GM23248 (cell line): ENCODE measurements at regions not wholly inside any gene's neighbourhood (a gene's known extent, or its start where the extent isn't known, plus 50 kb on each side); places are given as distances from the start of the nearest gene placed in this dataset.

Source experiments
- DNase-seq: peaks from one replicate; pipeline ENCODE4 v3.0.0-alpha.2; 2015
- H2AFZ ChIP-seq: fragments of 200-600 bp; sonication (generic); 2 replicates; pipeline ENCODE4 v1.6.1; 2016; ENCODE audit warnings: antibody characterized with exemption
- H3F3A ChIP-seq: fragments of 200-600 bp; sonication (generic); 2 replicates; pipeline ENCODE4 v1.6.1; 2016; ENCODE audit warnings: mild to moderate bottlenecking, antibody characterized with exemption, mixed run types; ENCODE audit not compliant: insufficient read depth
- H3K27ac ChIP-seq: fragments of 200-600 bp; sonication (generic); 2 replicates; pipeline ENCODE4 v1.5.1; 2016; ENCODE audit warnings: mild to moderate bottlenecking
- H3K27me3 ChIP-seq: fragments of 200-600 bp; sonication (generic); replicated peaks from 2 replicates; pipeline ENCODE4 v1.6.1; 2016; ENCODE audit warnings: mild to moderate bottlenecking; ENCODE audit not compliant: insufficient read depth
- H3K36me3 ChIP-seq: fragments of 200-600 bp; sonication (generic); 2 replicates; pipeline ENCODE4 v1.6.1; 2016; ENCODE audit warnings: low read depth, mild to moderate bottlenecking
- H3K4me1 ChIP-seq: fragments of 200-600 bp; sonication (generic); 2 replicates; pipeline ENCODE4 v1.6.1; 2016; ENCODE audit warnings: mild to moderate bottlenecking; ENCODE audit not compliant: insufficient read depth
- H3K4me2 ChIP-seq: fragments of 200-600 bp; sonication (generic); one replicate; pipeline ENCODE4 v1.6.1; 2016; ENCODE audit warnings: mild to moderate bottlenecking; ENCODE audit not compliant: unreplicated experiment
- H3K4me3 ChIP-seq: fragments of 200-600 bp; sonication (generic); 2 replicates; pipeline ENCODE4 v1.5.1; 2016; ENCODE audit warnings: mild to moderate bottlenecking
- H3K79me2 ChIP-seq: fragments of 200-600 bp; sonication (generic); 2 replicates; pipeline ENCODE4 v1.6.1; 2016; ENCODE audit warnings: mild to moderate bottlenecking; ENCODE audit not compliant: insufficient read depth
- H3K9ac ChIP-seq: fragments of 200-600 bp; sonication (generic); 2 replicates; pipeline ENCODE4 v1.6.1; 2016; ENCODE audit warnings: mild to moderate bottlenecking
- H3K9me2 ChIP-seq: fragments of 200-600 bp; sonication (generic); 2 replicates; pipeline ENCODE4 v1.6.1; 2016; ENCODE audit warnings: mixed run types, mild to moderate bottlenecking, moderate library complexity; ENCODE audit not compliant: insufficient read depth
- H3K9me3 ChIP-seq: fragments of 200-600 bp; sonication (generic); one replicate; pipeline ENCODE4 v1.6.1; 2017; ENCODE audit warnings: low read depth
- H4K20me1 ChIP-seq: fragments of 200-600 bp; sonication (generic); 2 replicates; pipeline ENCODE4 v1.6.0; 2016; ENCODE audit not compliant: insufficient read depth
- EZH2 ChIP-seq: fragments of 200-600 bp; sonication (generic); IDR thresholded peaks from 2 replicates; pipeline ENCODE4 v1.6.1; 2018; ENCODE audit warnings: antibody characterized with exemption, mild to moderate bottlenecking; ENCODE audit not compliant: insufficient read depth, poor library complexity, severe bottlenecking
- EZH2phosphoT487 ChIP-seq: fragments of 200-600 bp; sonication (generic); IDR thresholded peaks from 2 replicates; pipeline ENCODE4 v1.6.1; 2018; ENCODE audit warnings: antibody characterized with exemption, moderate library complexity, mild to moderate bottlenecking, low read depth; ENCODE audit not compliant: insufficient read depth
- WGBS, 2 experiments: methylation state at CpG; one replicate each; pipeline ENCODE4 v1.1.6; 2015 to 2017; ENCODE audit warnings: low lambda C conversion rate in 2 of 2, low coverage in 1 of 2; ENCODE audit errors: missing lambda C conversion rate in 2 of 2; 5-methylcytosine and 5-hydroxymethylcytosine counted together
- in situ Hi-C: fragments of 300-500 bp; cut with MboI; formaldehyde crosslinking; loops from 2 replicates; pipeline ENCODE4 v1.15.0; 2020

DNA sequence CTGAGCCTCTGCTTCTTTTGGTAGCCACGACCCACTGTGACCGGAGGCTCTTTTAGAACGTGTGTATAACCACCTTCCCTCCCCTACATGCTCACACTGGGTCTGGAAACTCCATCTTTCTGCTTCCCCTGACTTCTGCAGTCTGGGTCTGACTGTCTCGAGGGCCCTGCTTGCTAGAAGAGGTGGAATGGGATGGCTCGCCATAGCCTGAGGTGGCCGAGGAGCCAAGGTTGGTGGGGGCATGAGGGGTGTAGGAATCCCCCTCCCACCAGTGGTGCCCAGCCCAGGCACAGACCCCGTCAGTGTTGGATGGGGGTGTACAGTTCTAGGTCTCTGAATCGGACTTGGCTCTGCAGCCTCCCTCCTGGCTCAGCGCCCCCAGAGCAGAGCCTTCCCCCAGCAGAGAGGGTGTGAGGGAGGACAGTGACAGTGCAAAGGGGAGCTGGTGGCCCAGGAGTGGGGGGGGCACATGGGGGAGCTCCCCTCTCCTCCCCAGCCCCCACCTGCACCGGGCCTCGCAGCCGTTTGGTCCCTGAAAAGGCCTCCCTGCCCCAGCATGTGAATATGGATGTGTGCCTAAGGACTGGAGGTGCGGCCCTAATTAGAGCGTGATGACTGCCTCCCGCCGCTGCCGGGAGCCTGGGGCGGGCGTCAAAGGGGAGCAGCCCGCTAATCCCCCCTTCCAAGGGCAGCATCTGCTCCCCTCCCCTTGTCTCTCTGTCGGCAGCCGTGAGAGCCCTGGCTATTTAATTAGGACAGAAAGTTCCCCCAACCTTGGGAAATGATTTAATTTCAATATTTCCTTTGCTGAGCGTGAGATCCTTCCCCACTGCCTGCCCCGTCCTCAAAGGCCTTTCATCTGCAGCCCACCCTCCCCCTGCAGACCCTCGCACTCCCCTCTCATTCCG, 196.2 kb upstream of the C14orf180 start:
- H3F3A ChIP-seq: no peaks in the 10 kb centered on the region
- no peaks in the 10 kb centered on the region for H4K20me1 ChIP-seq
- in situ Hi-C loops: no loop called here
- no peaks in the 10 kb centered on the region for H3K4me1 ChIP-seq
- no peak overlapping the region for H3K4me3 ChIP-seq
- H2AFZ ChIP-seq: no peak overlapping the region
- TF ChIP-seq EZH2phosphoT487 (no peak), EZH2 (no peak)
- DNase-seq: no peak
- no peak overlapping the region for H3K27ac ChIP-seq
- H3K4me2 ChIP-seq: no peak overlapping the region
- no peaks in the 10 kb centered on the region for H3K79me2 ChIP-seq
- H3K9me2 ChIP-seq: no peaks in the 10 kb centered on the region
- H3K9me3 ChIP-seq: no peaks in the 10 kb centered on the region
- no peaks in the 10 kb centered on the region for H3K27me3 ChIP-seq
- WGBS, 2 experiments: 6 to 7% methylated on average over 23 to 26 of the region's 26 CpGs
- H3K36me3 ChIP-seq: no peaks in the 10 kb centered on the region
- H3K9ac ChIP-seq: no peak overlapping the region

DNA sequence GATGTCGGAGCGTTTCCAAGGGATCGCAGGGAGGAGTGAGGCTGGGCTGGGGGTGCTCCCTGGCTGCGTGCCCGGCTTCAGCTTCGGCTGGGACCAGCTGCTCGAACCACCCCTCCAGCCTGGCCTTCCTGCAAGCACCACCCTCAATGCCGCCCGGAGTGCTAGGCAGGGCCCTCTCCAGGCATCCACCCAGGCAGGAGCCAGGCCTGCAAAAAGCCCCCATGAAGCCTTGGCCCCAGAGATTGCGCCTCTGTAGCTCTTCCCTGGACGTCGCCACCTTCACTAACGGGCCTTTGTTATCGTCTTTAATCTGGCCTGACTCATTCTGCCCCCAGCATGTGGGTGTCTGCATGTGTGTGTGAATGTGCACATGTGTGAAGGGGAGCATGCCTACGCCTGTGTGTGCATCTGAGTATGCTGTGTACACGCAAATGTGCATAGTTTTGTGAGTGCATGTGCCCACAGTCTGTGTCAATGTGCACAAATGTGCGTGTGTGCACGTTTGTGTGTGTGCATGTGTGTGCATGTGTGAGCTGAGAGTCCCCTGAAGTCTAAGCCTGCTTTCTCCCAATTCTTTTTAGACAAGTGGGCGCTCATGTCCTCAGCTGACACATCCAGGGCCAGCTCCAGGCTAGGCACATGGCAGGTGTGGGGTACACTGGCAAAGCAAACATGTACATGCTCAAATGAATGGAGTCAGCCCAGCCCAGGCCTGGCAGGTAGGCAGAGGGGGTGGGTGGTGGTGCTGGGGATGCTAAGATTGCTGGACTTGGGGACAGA, 195.4 kb upstream of the C14orf180 start:
- H3K4me1 ChIP-seq: no peaks in the 10 kb centered on the region
- H2AFZ ChIP-seq: no peak overlapping the region
- H3K9ac ChIP-seq: no peak overlapping the region
- H3K9me3 ChIP-seq: no peaks in the 10 kb centered on the region
- H3K36me3 ChIP-seq: no peaks in the 10 kb centered on the region
- no peak overlapping the region for H3K27ac ChIP-seq
- no peak overlapping the region for H3K4me2 ChIP-seq
- no peaks in the 10 kb centered on the region for H3K79me2 ChIP-seq
- no peak overlapping the region for H3K4me3 ChIP-seq
- in situ Hi-C loops: no loop called here
- TF ChIP-seq EZH2: no peak
- TF ChIP-seq EZH2phosphoT487: no peak
- WGBS, 2 experiments: 14% methylated on average over 17 to 19 of the region's 19 CpGs
- H3F3A ChIP-seq: no peaks in the 10 kb centered on the region
- H3K9me2 ChIP-seq: no peaks in the 10 kb centered on the region
- DNase-seq: no peak
- H4K20me1 ChIP-seq: no peaks in the 10 kb centered on the region
- no peaks in the 10 kb centered on the region for H3K27me3 ChIP-seq

GRCh38 chr14:104384776-104385071, 194.8 kb upstream of the C14orf180 start:
- Histone ChIP-seq H3K4me2 (no peak overlapping the region), H3K4me3 (no peak overlapping the region), H3K27ac (no peak overlapping the region), H3K4me1 (no peaks in the 10 kb centered on the region), H3F3A (no peaks in the 10 kb centered on the region), H3K79me2 (no peaks in the 10 kb centered on the region), H3K9me3 (no peaks in the 10 kb centered on the region), H2AFZ (no peak overlapping the region), H3K9me2 (no peaks in the 10 kb centered on the region), H3K36me3 (no peaks in the 10 kb centered on the region), H3K27me3 (no peaks in the 10 kb centered on the region), H3K9ac (no peak overlapping the region), H4K20me1 (no peaks in the 10 kb centered on the region)
- 50 to 56% methylated on average over 6 of the region's 6 CpGs for WGBS, 2 experiments
- in situ Hi-C loops: no loop called here
- DNase-seq: no peak
- TF ChIP-seq EZH2phosphoT487 (no peak), EZH2 (no peak)

GRCh38 chr14:104385111-104385510, 194.5 kb upstream of the C14orf180 start:
- H3K4me1 ChIP-seq: no peaks in the 10 kb centered on the region
- H3K9me3 ChIP-seq: no peaks in the 10 kb centered on the region
- H3K4me2 ChIP-seq: no peak overlapping the region
- no peak overlapping the region for H3K4me3 ChIP-seq
- in situ Hi-C loops: no loop called here
- 51 to 52% methylated on average over 15 of the region's 15 CpGs for WGBS, 2 experiments
- H3K27me3 ChIP-seq: no peaks in the 10 kb centered on the region
- H3K36me3 ChIP-seq: no peaks in the 10 kb centered on the region
- no peaks in the 10 kb centered on the region for H3K79me2 ChIP-seq
- H3F3A ChIP-seq: no peaks in the 10 kb centered on the region
- TF ChIP-seq EZH2phosphoT487: no peak
- no peak for TF ChIP-seq EZH2
- DNase-seq: no peak
- no peak overlapping the region for H2AFZ ChIP-seq
- no peaks in the 10 kb centered on the region for H3K9me2 ChIP-seq
- no peaks in the 10 kb centered on the region for H4K20me1 ChIP-seq
- no peak overlapping the region for H3K27ac ChIP-seq
- no peak overlapping the region for H3K9ac ChIP-seq
